Endodermal cell (in vitro differentiated cells): ENCODE measurements at regions not wholly inside any gene's neighbourhood (a gene's known extent, or its start where the extent isn't known, plus 50 kb on each side); places are given as distances from the start of the nearest gene placed in this dataset.
A peak's percentile ranks its signal among the peaks of the same experiment; 100 is the strongest.

Experiments
- DNase-seq: peaks from one replicate; pipeline ENCODE4 v3.0.0-alpha.2; 2017
- H3K27ac ChIP-seq: 2 replicates; pipeline ENCODE4 v1.5.1; 2013; ENCODE audit warnings: mild to moderate bottlenecking, low read depth, low read length, moderate library complexity
- H3K27me3 ChIP-seq: 2 replicates; pipeline ENCODE4 v1.6.1; 2013; ENCODE audit warnings: mild to moderate bottlenecking, low read length, moderate library complexity; ENCODE audit not compliant: insufficient read depth, control insufficient read depth, poor library complexity, severe bottlenecking
- H3K36me3 ChIP-seq: 2 replicates; pipeline ENCODE4 v1.7.0; 2013; ENCODE audit warnings: mild to moderate bottlenecking, low read length, moderate library complexity; ENCODE audit not compliant: control insufficient read depth, insufficient read depth
- H3K4me1 ChIP-seq: one replicate; pipeline ENCODE4 v1.7.0; 2013; ENCODE audit warnings: low read length; ENCODE audit not compliant: control insufficient read depth, insufficient read depth
- H3K4me3 ChIP-seq: 2 replicates; pipeline ENCODE4 v1.5.1; 2013; ENCODE audit warnings: mild to moderate bottlenecking, low read length, moderate library complexity
- H3K9ac ChIP-seq: 2 replicates; pipeline ENCODE4 v1.6.1; 2013; ENCODE audit warnings: mild to moderate bottlenecking, low read length, moderate library complexity; ENCODE audit not compliant: poor library complexity, severe bottlenecking; ENCODE audit errors: extremely low read depth
- H3K9me3 ChIP-seq: 2 replicates; pipeline ENCODE4 v1.6.1; 2013; ENCODE audit warnings: mild to moderate bottlenecking, low read length, moderate library complexity; ENCODE audit not compliant: control insufficient read depth
- H3K27ac Mint-ChIP-seq: 2 replicates; pipeline ENCODE4 v1.8.0; 2020; ENCODE audit warnings: mixed read lengths
- H3K27me3 Mint-ChIP-seq: 2 replicates; pipeline ENCODE4 v1.8.0; 2021; ENCODE audit warnings: mild to moderate bottlenecking, mixed read lengths; ENCODE audit not compliant: insufficient read depth
- H3K36me3 Mint-ChIP-seq: 2 replicates; pipeline ENCODE4 v1.8.0; 2020; ENCODE audit warnings: low read depth, mixed read lengths
- H3K4me1 Mint-ChIP-seq: 2 replicates; pipeline ENCODE4 v1.8.0; 2020; ENCODE audit warnings: mixed read lengths
- H3K4me3 Mint-ChIP-seq: 2 replicates; pipeline ENCODE4 v1.8.0; 2020; ENCODE audit warnings: mild to moderate bottlenecking, moderate library complexity, mixed read lengths
- H3K9me3 Mint-ChIP-seq: 2 replicates; pipeline ENCODE4 v1.8.0; 2020; ENCODE audit warnings: mild to moderate bottlenecking, mixed read lengths
- WGBS, 2 experiments: methylation state at CpG; one replicate each; pipeline versions ENCODE4 v1.1.5 to v1.1.7; 2013; ENCODE audit warnings: missing lambda C conversion rate in 2 of 2, mixed read lengths in 1 of 2; ENCODE audit not compliant: insufficient coverage in 1 of 2, insufficient read length in 1 of 2; 5-methylcytosine and 5-hydroxymethylcytosine counted together
- TF ChIP-seq, protein P1 (sequence below): fragments of 200-600 bp; sonication (generic); conservative IDR thresholded peaks from 2 replicates; pipeline ENCODE4 v1.5.0; 2021; ENCODE audit warnings: antibody characterized with exemption, mild to moderate bottlenecking

DNA sequence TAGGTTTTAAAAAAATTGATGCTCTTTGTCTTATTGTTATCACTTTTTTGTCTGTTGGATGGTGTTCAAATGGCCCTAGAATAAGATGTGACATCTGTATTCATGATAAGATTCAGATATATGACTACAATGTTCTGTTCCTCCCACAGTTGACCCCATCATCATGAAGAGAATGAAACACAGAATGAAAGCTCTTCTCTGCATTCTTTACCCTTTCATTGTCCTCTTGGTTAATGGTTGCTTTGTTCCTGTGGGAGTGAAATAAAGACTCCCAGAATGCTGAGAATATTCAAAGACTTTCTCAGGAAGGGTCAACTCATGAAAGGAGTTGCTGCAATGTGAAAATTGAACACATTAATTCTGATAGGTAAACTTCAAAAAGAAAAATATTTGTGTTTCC lies 1015.8 kb downstream of the SORCS3 start:
- Histone ChIP-seq H3K4me3 (no peak overlapping the region), H3K4me1 (peaks cover 5% of the 10 kb centered on the region), H3K9me3 (no peaks in the 10 kb centered on the region), H3K36me3 (no peaks in the 10 kb centered on the region), H3K27ac (peak overlapping the region; percentile 73), H3K27me3 (no peaks in the 10 kb centered on the region), H3K9ac (no peak overlapping the region)
- TF ChIP-seq, protein P1, sequence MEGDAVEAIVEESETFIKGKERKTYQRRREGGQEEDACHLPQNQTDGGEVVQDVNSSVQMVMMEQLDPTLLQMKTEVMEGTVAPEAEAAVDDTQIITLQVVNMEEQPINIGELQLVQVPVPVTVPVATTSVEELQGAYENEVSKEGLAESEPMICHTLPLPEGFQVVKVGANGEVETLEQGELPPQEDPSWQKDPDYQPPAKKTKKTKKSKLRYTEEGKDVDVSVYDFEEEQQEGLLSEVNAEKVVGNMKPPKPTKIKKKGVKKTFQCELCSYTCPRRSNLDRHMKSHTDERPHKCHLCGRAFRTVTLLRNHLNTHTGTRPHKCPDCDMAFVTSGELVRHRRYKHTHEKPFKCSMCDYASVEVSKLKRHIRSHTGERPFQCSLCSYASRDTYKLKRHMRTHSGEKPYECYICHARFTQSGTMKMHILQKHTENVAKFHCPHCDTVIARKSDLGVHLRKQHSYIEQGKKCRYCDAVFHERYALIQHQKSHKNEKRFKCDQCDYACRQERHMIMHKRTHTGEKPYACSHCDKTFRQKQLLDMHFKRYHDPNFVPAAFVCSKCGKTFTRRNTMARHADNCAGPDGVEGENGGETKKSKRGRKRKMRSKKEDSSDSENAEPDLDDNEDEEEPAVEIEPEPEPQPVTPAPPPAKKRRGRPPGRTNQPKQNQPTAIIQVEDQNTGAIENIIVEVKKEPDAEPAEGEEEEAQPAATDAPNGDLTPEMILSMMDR: no peak
- no peaks in the 10 kb centered on the region for H3K9me3 Mint-ChIP-seq
- DNase-seq: no peak
- no peak overlapping the region for H3K4me3 Mint-ChIP-seq
- H3K27ac Mint-ChIP-seq: no peak overlapping the region
- no peaks in the 10 kb centered on the region for H3K36me3 Mint-ChIP-seq
- peaks cover 23% of the 10 kb centered on the region for H3K4me1 Mint-ChIP-seq
- H3K27me3 Mint-ChIP-seq: peaks cover 4% of the 10 kb centered on the region

DNA sequence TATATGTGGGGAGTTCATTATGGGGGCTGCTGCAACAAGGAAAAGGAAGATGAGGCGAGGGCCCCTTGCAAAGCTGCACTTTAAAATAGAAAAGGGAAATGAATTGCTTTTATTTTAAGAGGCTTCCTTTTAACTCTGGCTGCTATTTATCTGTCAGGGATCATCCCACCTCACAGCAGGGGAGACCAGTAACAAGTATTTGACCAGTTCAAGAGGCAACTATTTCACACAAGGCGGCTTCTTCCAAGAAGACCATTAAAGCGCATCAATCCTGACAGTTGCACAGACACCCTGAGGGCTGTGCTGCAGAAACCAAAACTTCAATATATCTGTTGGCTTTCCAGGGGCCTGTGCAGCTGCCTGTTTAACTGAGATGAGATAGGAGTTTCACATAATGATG lies 1009.2 kb downstream of the SORCS3 start:
- Mint-ChIP-seq H3K9me3 (no peaks in the 10 kb centered on the region), H3K4me3 (no peak overlapping the region), H3K36me3 (no peaks in the 10 kb centered on the region), H3K27me3 (peaks cover 3% of the 10 kb centered on the region), H3K27ac (no peak overlapping the region), H3K4me1 (peaks cover 22% of the 10 kb centered on the region)
- TF ChIP-seq, protein P1: no peak
- Histone ChIP-seq H3K27me3 (peaks cover 9% of the 10 kb centered on the region), H3K27ac (peak overlapping the region; percentile 30), H3K4me1 (peaks cover 16% of the 10 kb centered on the region), H3K4me3 (no peak overlapping the region), H3K9ac (no peak overlapping the region), H3K36me3 (no peaks in the 10 kb centered on the region), H3K9me3 (no peaks in the 10 kb centered on the region)
- peak; percentile 72 for DNase-seq
- 71% methylated on average over 3 of the region's 3 CpGs; no CpG with 5 or more reads in 1 of the 2 experiments for WGBS, 2 experiments

DNA sequence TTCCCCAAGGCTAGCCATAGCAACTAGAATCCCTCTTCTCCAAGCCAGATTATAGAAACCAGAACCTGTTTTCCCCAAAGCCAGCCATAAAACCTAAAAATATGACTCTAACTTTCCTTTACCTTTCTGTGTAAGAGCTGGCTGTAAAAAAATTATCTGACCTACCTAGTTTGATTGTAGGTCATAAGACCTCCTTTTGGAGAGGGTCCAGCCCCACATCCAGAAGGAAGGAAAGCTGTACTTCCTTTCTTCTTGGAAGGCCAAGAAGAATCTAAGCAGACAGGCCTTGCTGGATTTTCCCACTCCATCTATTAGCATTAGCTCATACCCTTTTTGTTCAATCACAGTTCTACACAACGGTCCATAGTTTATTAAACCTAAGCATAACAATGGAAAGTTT lies 1006.3 kb downstream of the SORCS3 start:
- Histone ChIP-seq H3K9ac (no peak overlapping the region), H3K36me3 (no peaks in the 10 kb centered on the region), H3K4me1 (peaks cover 16% of the 10 kb centered on the region), H3K4me3 (no peak overlapping the region), H3K27me3 (peaks cover 12% of the 10 kb centered on the region), H3K27ac (no peak overlapping the region), H3K9me3 (no peaks in the 10 kb centered on the region)
- Mint-ChIP-seq H3K4me1 (peaks cover 20% of the 10 kb centered on the region), H3K27me3 (peaks cover 7% of the 10 kb centered on the region), H3K36me3 (no peaks in the 10 kb centered on the region), H3K9me3 (no peaks in the 10 kb centered on the region), H3K27ac (no peak overlapping the region), H3K4me3 (no peak overlapping the region)
- TF ChIP-seq, protein P1: no peak
- DNase-seq: no peak
- 80 to 92% methylated on average over 1 of the region's 1 CpG for WGBS, 2 experiments
